ENCODE measurements at regions not wholly inside any gene's neighbourhood (a gene's known extent, or its start where the extent isn't known, plus 50 kb on each side); places are given as distances from the start of the nearest gene placed in this dataset.

GRCh38 chr18:56455874-56456273 lies 182.5 kb downstream of the TXNL1 start:
- Histone ChIP-seq H3F3A (ENCODE audit: insufficient read depth) (no peaks in the 10 kb centered on the region), H2AFZ (ENCODE audit: low read depth, low read length, severe bottlenecking) (no peak overlapping the region), H3K36me3 (ENCODE audit: low read length) (no peaks in the 10 kb centered on the region), H3K79me2 (ENCODE audit: insufficient read depth, low read length) (no peaks in the 10 kb centered on the region), H3K9me2 (replicated peaks; ENCODE audit: insufficient read depth, low read length) (no peaks in the 10 kb centered on the region), H4K20me1 (ENCODE audit: low read depth, low read length) (no peaks in the 10 kb centered on the region), H3K4me3 (ENCODE audit: insufficient read depth, low read length, poor library complexity, severe bottlenecking) (no peak overlapping the region), H3K9me3 (ENCODE audit: insufficient read depth, low read length) (no peaks in the 10 kb centered on the region), H3K9ac (ENCODE audit: low read length) (no peak overlapping the region), H3K4me2 (ENCODE audit: low read depth, low read length, poor library complexity, severe bottlenecking) (no peak overlapping the region), H3K27me3 (ENCODE audit: low read length) (no peaks in the 10 kb centered on the region), H3K27ac (ENCODE audit: low read depth, low read length) (no peak overlapping the region)
- TF ChIP-seq CTCF (IDR thresholded peaks at IDR 0.05; ENCODE audit: insufficient read depth, low read length, poor library complexity, severe bottlenecking): no peak
- TF ChIP-seq EZH2phosphoT487 (conservative IDR thresholded peaks at IDR 0.05; ENCODE audit: low read length): no peak

GRCh38 chr18:56455141-56455540 lies 183.3 kb downstream of the TXNL1 start:
- no peaks in the 10 kb centered on the region for H4K20me1 ChIP-seq (ENCODE audit: low read depth, low read length)
- no peaks in the 10 kb centered on the region for H3K9me3 ChIP-seq (ENCODE audit: insufficient read depth, low read length)
- no peaks in the 10 kb centered on the region for H3K36me3 ChIP-seq (ENCODE audit: low read length)
- no peak overlapping the region for H2AFZ ChIP-seq (ENCODE audit: low read depth, low read length, severe bottlenecking)
- H3K9ac ChIP-seq (ENCODE audit: low read length): no peak overlapping the region
- no peaks in the 10 kb centered on the region for H3F3A ChIP-seq (ENCODE audit: insufficient read depth)
- no peaks in the 10 kb centered on the region for H3K79me2 ChIP-seq (ENCODE audit: insufficient read depth, low read length)
- H3K4me3 ChIP-seq (ENCODE audit: insufficient read depth, low read length, poor library complexity, severe bottlenecking): no peak overlapping the region
- no peaks in the 10 kb centered on the region for H3K27me3 ChIP-seq (ENCODE audit: low read length)
- TF ChIP-seq CTCF (IDR thresholded peaks at IDR 0.05; ENCODE audit: insufficient read depth, low read length, poor library complexity, severe bottlenecking): no peak
- TF ChIP-seq EZH2phosphoT487 (conservative IDR thresholded peaks at IDR 0.05; ENCODE audit: low read length): no peak
- no peak overlapping the region for H3K4me2 ChIP-seq (ENCODE audit: low read depth, low read length, poor library complexity, severe bottlenecking)
- H3K9me2 ChIP-seq (replicated peaks; ENCODE audit: insufficient read depth, low read length): no peaks in the 10 kb centered on the region
- H3K27ac ChIP-seq (ENCODE audit: low read depth, low read length): no peak overlapping the region

- no peaks in the 10 kb centered on the region for H3K9me3 ChIP-seq (ENCODE audit: insufficient read depth, low read length)
- no peak overlapping the region for H3K27ac ChIP-seq (ENCODE audit: low read depth, low read length)
- no peak overlapping the region for H2AFZ ChIP-seq (ENCODE audit: low read depth, low read length, severe bottlenecking)
- H4K20me1 ChIP-seq (ENCODE audit: low read depth, low read length): no peaks in the 10 kb centered on the region
- no peaks in the 10 kb centered on the region for H3K79me2 ChIP-seq (ENCODE audit: insufficient read depth, low read length)
- H3K27me3 ChIP-seq (ENCODE audit: low read length): no peaks in the 10 kb centered on the region
- H3K36me3 ChIP-seq (ENCODE audit: low read length): no peaks in the 10 kb centered on the region
- no peak for TF ChIP-seq EZH2phosphoT487 (conservative IDR thresholded peaks at IDR 0.05; ENCODE audit: low read length)
- TF ChIP-seq CTCF (IDR thresholded peaks at IDR 0.05; ENCODE audit: insufficient read depth, low read length, poor library complexity, severe bottlenecking): no peak
- no peak overlapping the region for H3K9ac ChIP-seq (ENCODE audit: low read length)
- H3K4me2 ChIP-seq (ENCODE audit: low read depth, low read length, poor library complexity, severe bottlenecking): no peak overlapping the region
- no peaks in the 10 kb centered on the region for H3F3A ChIP-seq (ENCODE audit: insufficient read depth)
- H3K4me3 ChIP-seq (ENCODE audit: insufficient read depth, low read length, poor library complexity, severe bottlenecking): no peak overlapping the region
- no peaks in the 10 kb centered on the region for H3K9me2 ChIP-seq (replicated peaks; ENCODE audit: insufficient read depth, low read length)
Observed at GRCh38 chr18:56453631-56454030, 184.8 kb downstream of the TXNL1 start.

Measured in SU-DHL-6 (cell line).